Stimulated activated CD4-positive, alpha-beta T cell treated with anti-CD3 and anti-CD28 coated beads, Interleukin-1b, Interleukin-23, amount 100 ng/mL, for 24 hours (primary cell): ENCODE measurements at regions not wholly inside any gene's neighbourhood (a gene's known extent, or its start where the extent isn't known, plus 50 kb on each side); places are given as distances from the start of the nearest gene placed in this dataset.
"Not testable (repeated sequence)": the region's sequence is repeated elsewhere in the genome, so short reads cannot be mapped to it uniquely, and the experiment has no call there.

Experiments
- DNase-seq, 4 experiments: peaks; one replicate each; pipeline ENCODE4 v3.0.0-alpha.2; 2020; ENCODE audit warnings: low read depth in 4 of 4, low spot score in 1 of 4

GRCh38 chr7:156389116-156389692 is 251.4 kb upstream of the RNF32 start:
- DNase-seq = no peak

- no peak for DNase-seq
Measured at GRCh38 chr7:156386097-156386496, 254.5 kb upstream of the RNF32 start.

DNA sequence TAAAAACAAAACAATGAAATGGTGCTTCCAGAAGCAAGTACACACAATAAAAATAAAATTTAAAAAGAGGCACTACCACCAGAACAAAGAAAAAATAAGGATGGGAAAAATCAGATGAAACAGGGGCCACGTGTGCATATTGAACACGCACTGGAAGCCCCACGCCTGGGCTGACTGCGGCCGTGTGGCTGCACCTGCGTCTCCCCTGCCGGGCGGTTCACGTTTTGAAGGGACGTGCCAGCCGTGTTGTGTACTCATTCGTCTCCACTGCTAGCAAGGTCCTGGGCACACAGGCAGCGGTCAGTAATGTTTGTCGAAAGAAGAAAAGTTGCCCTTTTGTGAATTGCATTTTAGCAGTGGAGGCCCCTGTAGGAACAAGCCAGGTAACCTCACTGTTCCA is 255.9 kb upstream of the RNF32 start:
- DNase-seq = no peak

DNA sequence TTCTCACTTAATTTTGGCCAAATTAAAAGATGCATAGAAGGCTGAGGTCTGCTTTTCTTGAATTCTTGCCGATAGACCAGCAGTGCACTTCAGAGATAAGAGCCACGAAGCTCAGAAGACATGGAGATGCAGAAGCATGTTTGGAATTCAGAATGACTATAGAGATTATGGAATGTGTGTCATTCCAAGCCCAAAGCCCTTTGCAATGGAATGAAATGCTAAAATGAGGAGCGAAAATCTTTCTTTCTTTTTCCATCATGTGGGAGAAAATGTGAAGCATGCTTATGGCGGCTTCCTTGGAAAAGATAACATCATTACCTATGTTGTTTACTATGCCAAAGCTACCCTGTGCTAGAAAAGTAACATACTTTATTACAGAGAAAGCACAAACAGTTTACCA is 257.0 kb upstream of the RNF32 start:
- DNase-seq = no peak

GRCh38 chr7:156380261-156380660 is 260.3 kb upstream of the RNF32 start:
- no peak for DNase-seq

- DNase-seq = no peak
Measured at GRCh38 chr7:156379324-156380070, 261.1 kb upstream of the RNF32 start.

DNA sequence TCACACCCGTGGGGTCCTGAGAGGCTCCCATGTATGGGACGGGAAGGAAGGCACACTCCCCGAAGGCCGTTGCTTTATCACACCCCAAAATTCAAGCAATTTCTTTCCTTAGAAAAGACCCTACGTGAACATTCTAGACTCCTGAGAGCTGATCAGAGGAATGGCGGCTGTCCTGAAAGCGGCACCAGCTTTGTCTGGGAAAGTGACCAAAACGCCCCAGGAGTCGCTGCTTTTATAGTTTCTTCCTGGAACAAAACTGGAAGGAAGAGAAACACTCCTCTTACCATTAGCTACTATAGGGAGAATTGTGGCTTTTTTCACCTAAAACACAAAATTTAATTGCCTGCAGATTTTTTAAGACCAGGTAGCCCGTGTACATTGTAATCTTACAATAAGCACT is 261.8 kb upstream of the RNF32 start:
- DNase-seq = no peak

DNA sequence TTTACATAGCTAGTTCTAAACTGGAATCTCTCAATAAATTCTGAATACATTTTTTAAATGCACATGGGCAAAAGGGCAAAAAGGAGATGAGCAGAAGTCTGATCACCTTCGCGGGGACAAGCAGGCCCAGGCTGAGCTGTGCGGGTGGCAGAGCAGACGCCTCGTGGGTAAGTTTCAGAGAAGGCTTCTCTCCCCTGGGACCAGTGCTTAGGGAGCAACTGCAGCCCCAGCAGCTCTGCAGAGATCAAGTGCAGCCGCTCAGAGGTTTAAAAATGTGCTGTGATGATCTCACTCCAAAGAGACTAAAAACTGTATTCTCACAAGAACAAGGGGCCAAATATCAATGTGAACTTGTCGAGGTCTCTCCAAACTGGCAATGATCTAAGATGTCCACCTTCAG is 264.3 kb upstream of the RNF32 start:
- no peak for DNase-seq

- no peak for DNase-seq
Measured at GRCh38 chr7:156374335-156374734, 266.2 kb upstream of the RNF32 start.

DNA sequence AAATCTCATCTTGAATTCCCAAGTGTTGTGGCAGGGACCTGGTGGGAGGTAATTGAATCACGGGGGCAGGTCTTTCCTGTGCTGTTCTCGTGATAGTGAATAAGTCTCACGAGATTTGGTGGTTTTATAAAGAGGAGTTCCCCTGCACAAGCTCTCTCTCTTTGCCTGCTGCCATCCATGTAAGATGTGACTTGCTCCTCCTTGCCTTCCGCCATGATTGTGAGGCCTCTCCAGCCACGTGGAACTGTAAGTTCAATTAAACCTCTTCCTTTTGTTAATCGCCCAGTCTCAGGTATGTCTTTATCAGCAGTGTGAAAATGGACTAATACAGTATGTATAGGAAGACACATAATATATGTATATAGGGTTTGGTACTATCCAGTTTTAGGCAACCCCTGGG is 270.6 kb upstream of the RNF32 start:
- not testable (repeated sequence) for DNase-seq

DNA sequence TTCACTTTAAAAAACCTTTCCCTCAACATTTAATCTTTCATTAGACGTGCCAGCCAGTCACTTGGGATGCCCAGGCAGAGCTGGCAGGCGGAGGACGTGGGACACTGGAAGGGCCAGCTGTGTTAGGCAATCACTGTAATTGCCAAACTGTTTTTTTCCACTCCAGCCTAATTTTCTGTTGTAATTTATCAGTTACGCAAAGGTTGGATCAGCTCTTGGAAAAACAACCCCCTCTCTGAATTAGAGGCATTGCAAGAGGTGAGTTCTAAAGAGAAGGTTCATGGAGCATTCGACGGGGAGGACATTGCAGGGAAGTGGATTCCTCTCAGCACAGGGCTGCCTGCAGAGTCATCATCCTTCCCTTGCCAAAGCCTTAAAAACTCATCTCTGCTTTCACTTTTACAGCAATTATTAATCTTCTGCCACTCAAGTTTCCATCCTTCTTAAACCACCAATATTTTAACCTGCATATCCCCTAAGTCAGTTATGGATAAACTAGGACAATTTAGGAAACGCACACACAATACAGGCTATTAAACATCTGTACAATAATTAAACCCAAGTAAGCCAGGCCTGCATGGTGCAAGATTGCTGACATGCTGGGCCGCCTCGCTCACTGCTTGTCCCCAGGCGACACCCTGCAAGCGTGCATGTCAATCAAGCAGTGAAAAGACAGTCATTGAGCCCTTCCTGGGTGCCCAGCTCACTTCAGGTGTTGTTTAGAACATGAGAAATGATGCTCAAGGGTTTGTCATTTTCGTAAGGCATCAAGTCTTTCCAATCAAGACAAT is 272.3 kb upstream of the RNF32 start:
- DNase-seq = no peak

DNA sequence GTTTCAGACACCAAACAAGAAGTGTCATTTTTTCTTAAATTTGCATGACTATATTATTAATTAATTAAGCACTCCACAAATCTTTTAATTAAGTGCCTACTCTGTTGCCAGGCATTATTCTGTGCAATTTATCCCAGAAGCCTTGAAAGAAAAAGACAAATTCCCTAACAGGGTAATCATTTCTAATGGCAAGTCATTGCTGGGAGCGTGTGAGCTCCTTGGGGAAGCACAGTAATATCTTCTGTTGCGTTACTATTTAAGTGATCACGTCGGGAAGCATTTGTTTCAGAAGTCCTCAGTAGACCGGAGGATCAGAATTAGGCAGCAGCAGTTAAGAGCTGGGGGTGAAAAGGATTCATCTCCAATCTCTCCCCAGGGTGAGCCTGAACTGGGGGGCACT is 276.8 kb upstream of the RNF32 start:
- DNase-seq = no peak

- DNase-seq = no peak
Measured at GRCh38 chr7:156360835-156361234, 279.7 kb upstream of the RNF32 start.

DNA sequence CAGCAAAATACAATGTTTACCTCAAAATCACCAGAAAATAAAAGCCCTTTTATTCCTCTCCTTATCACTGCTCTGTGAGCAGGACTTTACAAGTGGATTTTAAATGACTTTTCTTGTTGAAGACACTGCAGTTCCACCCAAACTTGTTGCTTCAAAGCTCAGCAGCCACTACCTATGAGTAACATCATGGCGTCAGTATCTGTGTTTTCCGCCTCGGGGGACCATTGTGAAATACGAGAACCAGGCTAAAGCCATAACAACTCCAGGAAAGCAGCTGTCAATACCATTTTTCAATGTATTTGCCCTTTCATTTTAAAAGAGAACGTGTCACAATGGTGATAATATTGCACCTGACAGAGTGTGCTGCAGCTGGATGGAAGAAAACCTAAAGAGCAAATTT is 284.0 kb upstream of the RNF32 start:
- no peak for DNase-seq

DNA sequence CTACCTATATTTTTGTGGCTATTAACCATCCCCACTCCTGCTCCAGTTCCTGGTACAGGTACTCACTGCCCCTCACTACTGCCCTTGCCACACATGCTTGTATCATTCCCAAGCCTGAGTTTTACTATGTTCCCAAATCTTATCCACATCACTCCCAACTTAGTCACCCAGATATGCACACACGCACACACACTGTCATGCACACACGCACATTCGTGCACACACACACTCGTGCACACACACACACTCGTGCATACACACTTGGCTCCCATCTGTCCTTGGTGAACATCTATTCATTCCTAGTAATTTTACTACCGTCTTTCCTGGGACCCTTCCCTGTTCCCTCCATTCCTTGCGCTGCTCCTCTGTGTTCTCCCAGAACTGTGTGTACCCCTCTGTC is 287.2 kb upstream of the RNF32 start:
- no peak for DNase-seq

DNA sequence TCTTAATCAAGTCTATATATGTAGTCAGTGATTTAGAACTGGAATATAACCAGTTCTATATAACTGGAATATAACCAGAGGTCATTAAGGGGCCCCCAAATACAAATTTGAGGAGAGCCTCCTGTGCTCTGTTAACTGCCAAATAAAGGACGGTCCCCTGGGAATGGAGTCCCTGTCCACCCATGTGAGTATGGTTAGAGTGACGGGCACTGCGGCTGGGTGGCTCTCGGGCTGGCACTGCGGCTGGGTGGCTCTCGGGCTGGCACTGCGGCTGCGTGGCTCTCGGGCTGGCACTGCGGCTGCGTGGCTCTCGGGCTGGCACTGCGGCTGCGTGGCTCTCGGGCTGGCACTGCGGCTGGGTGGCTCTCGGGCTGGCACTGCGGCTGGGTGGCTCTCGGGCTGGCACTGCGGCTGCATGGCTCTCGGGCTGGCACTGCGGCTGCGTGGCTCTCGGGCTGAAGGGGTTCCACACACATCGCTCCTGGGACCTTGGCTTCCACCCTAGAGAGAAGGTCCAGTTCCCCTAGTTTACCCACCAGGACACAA is 292.8 kb upstream of the RNF32 start:
- not testable (repeated sequence) for DNase-seq

GRCh38 chr7:156347132-156347531 is 293.4 kb upstream of the RNF32 start:
- no peak for DNase-seq

DNA sequence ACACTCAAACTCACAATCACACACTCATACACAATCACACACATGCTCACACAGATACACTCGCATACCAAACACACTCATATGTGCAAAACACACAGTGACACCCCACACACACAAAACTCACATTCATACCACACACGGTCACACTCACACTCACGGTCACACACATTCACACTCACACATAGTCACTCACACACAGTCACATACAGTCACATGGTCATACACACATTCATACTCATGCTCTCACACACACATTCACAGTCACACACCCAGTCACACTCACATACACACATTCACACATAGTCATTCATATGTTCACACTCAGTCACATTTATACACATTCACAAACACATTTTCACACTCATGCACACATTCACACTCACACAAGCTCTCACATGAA is 296.0 kb upstream of the RNF32 start:
- DNase-seq = no peak

- DNase-seq = no peak
Measured at GRCh38 chr7:156334636-156335035, 305.9 kb upstream of the RNF32 start.

DNA sequence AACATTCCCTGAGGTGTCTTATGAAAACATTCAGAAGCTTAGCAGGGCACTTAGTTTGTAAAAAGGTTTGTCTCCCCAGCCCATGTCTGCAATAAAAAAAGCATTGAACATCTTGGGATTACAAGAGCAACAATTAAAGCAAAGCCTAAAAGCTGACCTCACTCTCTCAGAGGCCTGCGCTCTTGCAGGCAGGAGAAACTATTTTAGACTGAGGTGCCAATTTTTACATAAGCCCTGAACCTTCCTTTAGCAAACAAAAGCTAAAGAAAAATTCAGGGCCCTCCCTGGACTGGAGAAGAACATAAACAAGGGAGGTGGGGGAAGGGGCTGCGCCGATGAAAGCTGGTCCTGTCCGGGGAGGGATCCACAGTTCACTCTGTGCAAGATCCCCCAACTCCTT is 312.7 kb upstream of the RNF32 start:
- no peak for DNase-seq

GRCh38 chr7:156327474-156327873 is 313.1 kb upstream of the RNF32 start:
- DNase-seq = no peak

DNA sequence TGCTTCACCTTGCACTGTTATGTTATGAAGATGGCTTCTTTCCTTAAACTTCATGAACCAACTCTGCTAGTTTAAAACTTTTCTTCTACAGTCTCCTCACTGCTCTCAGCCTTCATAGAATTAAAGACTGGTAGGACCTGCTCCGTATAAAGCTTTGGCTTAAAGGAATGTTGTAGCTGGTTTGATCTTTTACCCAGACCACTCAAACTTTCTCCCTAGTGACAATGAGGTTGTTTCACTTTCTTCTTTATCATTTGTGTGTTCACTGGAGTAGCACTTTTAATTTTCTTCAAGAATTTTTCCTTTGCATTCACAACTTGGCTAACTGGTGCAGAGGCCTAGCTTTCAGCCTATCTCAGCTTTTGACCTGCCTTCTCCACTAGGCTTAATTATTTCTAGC is 316.4 kb upstream of the RNF32 start:
- DNase-seq = no peak
